ENCODE measurements at regions not wholly inside any gene's neighbourhood (a gene's known extent, or its start where the extent isn't known, plus 50 kb on each side); places are given as distances from the start of the nearest gene placed in this dataset.

DNA sequence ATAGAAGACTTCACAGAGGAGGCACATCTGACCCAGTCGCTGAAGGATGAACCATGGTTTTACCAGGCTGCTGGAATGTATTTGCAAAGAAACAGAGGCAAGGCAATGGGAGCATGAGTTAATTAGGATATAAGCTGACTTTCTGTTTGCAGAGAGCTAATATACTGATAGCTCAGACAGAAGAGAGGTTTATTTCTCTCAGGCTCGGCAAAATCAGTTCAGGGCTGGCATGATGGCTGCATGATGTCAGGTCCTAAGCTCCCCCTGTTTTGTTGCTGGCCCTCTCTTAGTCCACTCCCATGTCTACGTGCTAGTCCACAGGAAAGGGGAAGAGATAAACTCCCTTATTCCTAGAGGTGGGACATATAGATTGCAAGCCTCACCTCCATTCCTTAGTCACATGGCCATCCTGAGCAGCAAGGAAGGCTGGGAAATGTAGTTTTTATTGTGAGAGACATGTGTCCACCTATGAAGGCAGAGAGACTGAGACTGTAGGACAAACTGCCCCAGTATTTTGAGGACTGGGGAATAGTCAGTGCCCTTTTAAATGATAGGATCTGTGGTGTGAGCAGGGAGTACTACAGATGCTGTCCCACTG lies 224.5 kb downstream of the VRK1 start:
- H3K4ac ChIP-seq (ENCODE audit: low read depth, low read length): no peak overlapping the region
- no peak overlapping the region for H3K4me2 ChIP-seq (ENCODE audit: low read length)
- H2BK5ac ChIP-seq (ENCODE audit: low read depth, low read length, poor library complexity): no peak overlapping the region
- DNase-seq: no peak
- H4K91ac ChIP-seq (ENCODE audit: low read depth, low read length): no peak overlapping the region
- WGBS (ENCODE audit: extremely low coverage, insufficient coverage, insufficient read length): no CpG with 5 or more reads among the region's 3 CpGs
- no peak overlapping the region for H3K27ac ChIP-seq (ENCODE audit: low read depth, low read length)
- H2AFZ ChIP-seq (ENCODE audit: insufficient read depth, low read length, poor library complexity): no peak overlapping the region
- H3K79me2 ChIP-seq (ENCODE audit: control insufficient read depth, insufficient read depth, low read length, poor library complexity): no peaks in the 10 kb centered on the region
- no peak overlapping the region for H2AK5ac ChIP-seq (ENCODE audit: low read length)
- H3K9ac ChIP-seq (ENCODE audit: low read length): no peak overlapping the region
- H3K4me1 ChIP-seq (ENCODE audit: control insufficient read depth in 1 of 2, insufficient read depth in 2 of 2, low read length in 2 of 2): no peaks in the 10 kb centered on the region
- H3K23ac ChIP-seq (ENCODE audit: low read length): no peak overlapping the region
- H3K36me3 ChIP-seq (ENCODE audit: control insufficient read depth in 1 of 2, insufficient read depth in 2 of 2, low read length in 2 of 2): no peaks in the 10 kb centered on the region
- H3K4me3 ChIP-seq (ENCODE audit: low read depth, low read length): no peak overlapping the region
- H3K79me1 ChIP-seq (ENCODE audit: low read length): no peaks in the 10 kb centered on the region
- H2BK120ac ChIP-seq (ENCODE audit: insufficient read depth, low read length, poor library complexity): no peak overlapping the region
- H4K8ac ChIP-seq (ENCODE audit: low read depth, low read length): no peak overlapping the region
- H3K9me3 ChIP-seq (ENCODE audit: insufficient read depth, low read depth, low read length): peaks cover 2% of the 10 kb centered on the region
- H4K12ac ChIP-seq (ENCODE audit: low read depth, low read length): no peak overlapping the region
- no peak overlapping the region for H2BK12ac ChIP-seq (ENCODE audit: low read length)
- no peaks in the 10 kb centered on the region for H3K27me3 ChIP-seq (ENCODE audit: insufficient read depth, low read length)
- H3K14ac ChIP-seq (ENCODE audit: low read length): no peak overlapping the region
- no peak overlapping the region for H3K18ac ChIP-seq (ENCODE audit: low read length)

DNA sequence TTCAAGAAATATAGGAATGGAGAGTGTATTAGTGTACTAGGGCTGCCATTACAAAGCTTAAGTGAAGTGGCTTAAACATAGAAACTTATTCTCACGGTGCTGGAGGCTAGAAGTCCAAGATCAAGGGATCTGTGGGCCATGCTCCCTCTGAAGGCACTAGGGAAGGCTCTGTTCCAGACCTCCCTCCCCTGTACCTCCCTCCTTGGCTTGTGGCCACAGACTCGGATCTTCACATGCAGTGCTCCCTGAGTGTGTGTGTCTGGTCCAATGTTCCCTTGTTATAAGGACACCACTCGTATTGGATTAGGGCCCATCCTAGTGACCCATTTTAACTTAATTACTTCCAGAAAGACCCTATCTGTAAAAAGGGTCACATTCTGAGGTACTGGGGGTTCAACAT lies 225.6 kb downstream of the VRK1 start:
- no peak for DNase-seq
- Histone ChIP-seq H3K4ac (ENCODE audit: low read depth, low read length) (no peak overlapping the region), H3K27me3 (ENCODE audit: insufficient read depth, low read length) (no peaks in the 10 kb centered on the region), H2BK12ac (ENCODE audit: low read length) (no peak overlapping the region), H2BK5ac (ENCODE audit: low read depth, low read length, poor library complexity) (no peak overlapping the region), H4K12ac (ENCODE audit: low read depth, low read length) (no peak overlapping the region), H2AFZ (ENCODE audit: insufficient read depth, low read length, poor library complexity) (no peak overlapping the region), H4K91ac (ENCODE audit: low read depth, low read length) (no peak overlapping the region), H3K9ac (ENCODE audit: low read length) (no peak overlapping the region), H3K4me1 (ENCODE audit: control insufficient read depth in 1 of 2, insufficient read depth in 2 of 2, low read length in 2 of 2) (no peaks in the 10 kb centered on the region), H4K8ac (ENCODE audit: low read depth, low read length) (no peak overlapping the region), H2BK120ac (ENCODE audit: insufficient read depth, low read length, poor library complexity) (no peak overlapping the region), H3K4me3 (ENCODE audit: low read depth, low read length) (no peak overlapping the region), H3K79me1 (ENCODE audit: low read length) (no peaks in the 10 kb centered on the region), H3K23ac (ENCODE audit: low read length) (no peak overlapping the region), H3K14ac (ENCODE audit: low read length) (no peak overlapping the region), H3K4me2 (ENCODE audit: low read length) (no peak overlapping the region), H3K18ac (ENCODE audit: low read length) (no peak overlapping the region), H3K36me3 (ENCODE audit: control insufficient read depth in 1 of 2, insufficient read depth in 2 of 2, low read length in 2 of 2) (no peaks in the 10 kb centered on the region), H3K9me3 (ENCODE audit: insufficient read depth, low read depth, low read length) (peaks cover 2% of the 10 kb centered on the region), H2AK5ac (ENCODE audit: low read length) (no peak overlapping the region), H3K27ac (ENCODE audit: low read depth, low read length) (no peak overlapping the region), H3K79me2 (ENCODE audit: control insufficient read depth, insufficient read depth, low read length, poor library complexity) (no peaks in the 10 kb centered on the region)
- no CpG with 5 or more reads among the region's 3 CpGs for WGBS (ENCODE audit: extremely low coverage, insufficient coverage, insufficient read length)

DNA sequence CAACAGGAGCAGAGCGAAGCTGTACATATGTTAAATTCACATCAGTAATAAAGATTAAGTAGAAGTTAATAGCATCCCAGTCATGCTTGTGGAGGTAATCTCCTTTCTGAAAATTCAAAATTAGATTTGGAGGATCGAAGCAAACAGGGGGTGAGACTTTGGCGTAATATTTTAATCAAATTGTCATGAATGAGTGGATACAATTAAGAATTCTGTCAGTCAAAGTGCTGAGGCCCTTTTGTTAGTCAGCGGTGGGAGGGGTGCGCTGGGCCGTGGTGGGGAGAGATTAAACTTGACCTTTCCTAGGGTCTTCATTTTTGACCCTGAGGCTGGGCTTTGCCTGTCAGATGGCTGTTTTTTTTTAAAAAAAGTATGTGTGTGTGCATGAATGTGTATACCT lies 226.7 kb downstream of the VRK1 start:
- no peak overlapping the region for H3K14ac ChIP-seq (ENCODE audit: low read length)
- no peak overlapping the region for H3K4me3 ChIP-seq (ENCODE audit: low read depth, low read length)
- no peak overlapping the region for H2AFZ ChIP-seq (ENCODE audit: insufficient read depth, low read length, poor library complexity)
- H3K9ac ChIP-seq (ENCODE audit: low read length): no peak overlapping the region
- no peaks in the 10 kb centered on the region for H3K36me3 ChIP-seq (ENCODE audit: control insufficient read depth in 1 of 2, insufficient read depth in 2 of 2, low read length in 2 of 2)
- no CpG with 5 or more reads among the region's 6 CpGs for WGBS (ENCODE audit: extremely low coverage, insufficient coverage, insufficient read length)
- no peak overlapping the region for H3K4me2 ChIP-seq (ENCODE audit: low read length)
- H3K4me1 ChIP-seq (ENCODE audit: control insufficient read depth in 1 of 2, insufficient read depth in 2 of 2, low read length in 2 of 2): no peaks in the 10 kb centered on the region
- H2AK5ac ChIP-seq (ENCODE audit: low read length): no peak overlapping the region
- H2BK120ac ChIP-seq (ENCODE audit: insufficient read depth, low read length, poor library complexity): no peak overlapping the region
- no peaks in the 10 kb centered on the region for H3K79me2 ChIP-seq (ENCODE audit: control insufficient read depth, insufficient read depth, low read length, poor library complexity)
- peaks cover 2% of the 10 kb centered on the region for H3K9me3 ChIP-seq (ENCODE audit: insufficient read depth, low read depth, low read length)
- H3K23ac ChIP-seq (ENCODE audit: low read length): no peak overlapping the region
- no peak for DNase-seq
- H4K12ac ChIP-seq (ENCODE audit: low read depth, low read length): no peak overlapping the region
- no peak overlapping the region for H4K8ac ChIP-seq (ENCODE audit: low read depth, low read length)
- H2BK12ac ChIP-seq (ENCODE audit: low read length): no peak overlapping the region
- H3K18ac ChIP-seq (ENCODE audit: low read length): no peak overlapping the region
- H4K91ac ChIP-seq (ENCODE audit: low read depth, low read length): no peak overlapping the region
- H3K27ac ChIP-seq (ENCODE audit: low read depth, low read length): no peak overlapping the region
- H3K27me3 ChIP-seq (ENCODE audit: insufficient read depth, low read length): no peaks in the 10 kb centered on the region
- H3K79me1 ChIP-seq (ENCODE audit: low read length): no peaks in the 10 kb centered on the region
- H3K4ac ChIP-seq (ENCODE audit: low read depth, low read length): no peak overlapping the region
- H2BK5ac ChIP-seq (ENCODE audit: low read depth, low read length, poor library complexity): no peak overlapping the region

- H3K4ac ChIP-seq (ENCODE audit: low read depth, low read length): no peak overlapping the region
- no peak overlapping the region for H3K4me2 ChIP-seq (ENCODE audit: low read length)
- H3K14ac ChIP-seq (ENCODE audit: low read length): no peak overlapping the region
- no peak overlapping the region for H4K8ac ChIP-seq (ENCODE audit: low read depth, low read length)
- H3K27me3 ChIP-seq (ENCODE audit: insufficient read depth, low read length): no peaks in the 10 kb centered on the region
- WGBS (ENCODE audit: extremely low coverage, insufficient coverage, insufficient read length): no CpG with 5 or more reads among the region's 7 CpGs
- no peak overlapping the region for H2BK120ac ChIP-seq (ENCODE audit: insufficient read depth, low read length, poor library complexity)
- H4K91ac ChIP-seq (ENCODE audit: low read depth, low read length): no peak overlapping the region
- H3K4me3 ChIP-seq (ENCODE audit: low read depth, low read length): no peak overlapping the region
- H3K79me2 ChIP-seq (ENCODE audit: control insufficient read depth, insufficient read depth, low read length, poor library complexity): no peaks in the 10 kb centered on the region
- no peak overlapping the region for H3K9ac ChIP-seq (ENCODE audit: low read length)
- H2AFZ ChIP-seq (ENCODE audit: insufficient read depth, low read length, poor library complexity): no peak overlapping the region
- H3K4me1 ChIP-seq (ENCODE audit: control insufficient read depth in 1 of 2, insufficient read depth in 2 of 2, low read length in 2 of 2): no peaks in the 10 kb centered on the region
- H2BK12ac ChIP-seq (ENCODE audit: low read length): no peak overlapping the region
- no peak overlapping the region for H4K12ac ChIP-seq (ENCODE audit: low read depth, low read length)
- H3K23ac ChIP-seq (ENCODE audit: low read length): no peak overlapping the region
- no peaks in the 10 kb centered on the region for H3K36me3 ChIP-seq (ENCODE audit: control insufficient read depth in 1 of 2, insufficient read depth in 2 of 2, low read length in 2 of 2)
- no peaks in the 10 kb centered on the region for H3K79me1 ChIP-seq (ENCODE audit: low read length)
- H2BK5ac ChIP-seq (ENCODE audit: low read depth, low read length, poor library complexity): no peak overlapping the region
- no peak overlapping the region for H3K27ac ChIP-seq (ENCODE audit: low read depth, low read length)
- no peak overlapping the region for H2AK5ac ChIP-seq (ENCODE audit: low read length)
- DNase-seq: no peak
- no peak overlapping the region for H3K18ac ChIP-seq (ENCODE audit: low read length)
- peaks cover 2% of the 10 kb centered on the region for H3K9me3 ChIP-seq (ENCODE audit: insufficient read depth, low read depth, low read length)
These were observed 227.1 kb downstream of the VRK1 start for GRCh38 chr14:97024300-97024699.
